ENCODE measurements at regions not wholly inside any gene's neighbourhood (a gene's known extent, or its start where the extent isn't known, plus 50 kb on each side); places are given as distances from the start of the nearest gene placed in this dataset.
"Not testable (repeated sequence)": the region's sequence is repeated elsewhere in the genome, so short reads cannot be mapped to it uniquely, and the experiment has no call there.

DNA sequence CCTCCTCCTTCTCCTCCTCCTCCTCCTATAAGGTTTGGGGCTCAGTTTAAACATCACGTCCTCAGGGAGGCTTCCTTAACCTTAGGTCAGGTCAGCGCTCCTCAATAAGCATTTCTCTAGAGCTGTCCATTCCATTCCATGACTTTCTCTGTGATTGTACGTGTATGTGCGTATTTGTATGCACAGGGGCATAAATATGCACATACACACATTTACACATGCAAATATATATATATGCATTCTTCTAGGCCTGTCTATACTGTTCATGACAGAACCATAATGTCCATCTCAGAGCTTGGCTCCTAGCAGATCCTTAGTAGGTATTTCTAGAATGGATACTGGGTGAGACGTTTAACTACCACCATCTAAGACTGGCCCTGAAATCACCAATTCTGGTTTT, 258.6 kb downstream of the STIM2 start:
- no peak for DNase-seq (ENCODE audit: low read depth, low spot score)

DNA sequence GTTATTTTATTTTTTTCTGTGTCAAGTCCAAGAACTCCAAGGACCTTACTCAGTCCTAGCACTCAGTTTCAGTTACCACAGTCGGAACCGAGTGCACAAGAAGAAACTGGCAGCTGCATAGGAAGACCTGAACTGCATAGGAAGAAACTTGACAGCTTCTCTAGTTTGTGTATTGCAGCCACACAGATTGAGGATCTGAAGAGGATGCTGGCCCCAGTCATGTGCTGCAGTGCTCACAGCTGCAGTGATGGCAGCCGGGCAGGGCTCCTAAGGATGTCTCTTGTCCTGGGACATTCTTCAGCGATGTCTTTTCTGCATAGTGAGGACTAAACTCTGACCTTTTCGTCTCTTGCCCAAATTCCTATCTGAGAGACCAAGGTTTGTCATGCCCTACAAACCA, 261.2 kb downstream of the STIM2 start:
- DNase-seq (ENCODE audit: low read depth, low spot score), result no peak

DNA sequence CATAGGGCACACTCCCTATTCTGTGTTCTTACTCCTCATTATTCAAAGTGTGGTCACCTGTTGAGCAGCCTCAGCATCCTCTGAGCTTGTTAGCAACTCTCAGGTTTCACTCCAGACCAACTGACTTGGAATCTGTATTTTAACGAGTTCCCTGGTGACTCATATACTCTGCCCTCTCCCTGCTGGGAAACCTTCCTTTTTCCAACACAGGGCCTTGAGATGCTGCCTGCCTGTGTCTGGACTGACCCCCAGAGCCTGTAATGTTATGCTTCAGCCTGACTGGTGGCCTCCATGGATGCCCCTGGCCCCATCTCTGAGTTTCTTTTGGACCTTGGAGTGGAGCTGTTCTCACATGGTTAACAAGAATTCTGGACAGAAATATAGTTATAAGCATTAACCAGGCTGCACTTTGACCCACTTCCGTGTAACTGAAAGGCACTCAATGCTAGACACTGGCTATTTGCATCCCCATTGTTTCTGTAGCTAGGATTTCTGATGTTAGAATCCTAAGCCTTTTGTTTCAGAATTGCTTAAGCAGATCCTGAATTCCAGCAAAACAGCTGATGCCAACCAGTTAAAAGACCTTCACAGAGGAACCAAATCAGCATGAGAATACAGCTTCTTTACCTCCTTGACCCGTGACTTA, 262.6 kb downstream of the STIM2 start:
- DNase-seq (ENCODE audit: low read depth, low spot score), result no peak

DNA sequence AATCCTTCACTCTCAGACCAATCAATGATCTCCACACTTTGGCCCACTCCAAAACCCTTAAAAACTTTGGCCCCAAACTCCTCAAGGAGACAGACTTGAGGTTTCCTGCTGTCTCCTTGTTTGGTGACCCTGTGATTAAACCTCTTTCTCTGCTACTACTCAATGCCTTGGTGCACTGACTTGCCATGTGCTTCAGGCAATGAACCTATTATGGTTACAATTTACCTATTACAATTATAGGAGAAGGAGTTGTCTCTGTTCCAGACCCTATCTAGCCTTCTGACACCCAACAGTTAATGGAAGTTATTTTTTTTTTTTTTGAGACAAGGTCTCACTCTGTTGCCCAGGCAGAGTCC, 263.1 kb downstream of the STIM2 start:
- no peak for DNase-seq (ENCODE audit: low read depth, low spot score)

DNA sequence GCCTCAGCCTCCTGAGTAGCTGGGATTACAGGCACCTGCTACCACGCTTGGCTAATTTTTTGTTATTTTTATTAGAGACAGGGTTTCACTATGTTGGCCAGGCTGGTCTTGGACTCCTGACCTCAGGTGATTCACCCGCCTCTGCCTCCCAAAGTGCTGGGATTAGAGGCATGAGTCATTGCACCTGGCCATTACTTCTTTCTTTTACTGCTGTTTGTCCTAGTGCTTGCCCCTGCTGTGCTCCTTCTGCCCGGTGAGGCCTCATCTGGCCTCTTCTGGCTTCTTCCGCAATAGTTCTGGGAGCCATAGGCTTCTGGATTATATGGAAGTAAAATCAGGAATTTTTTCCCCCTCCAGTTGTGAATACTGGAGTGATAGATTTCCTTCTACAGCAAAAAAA, 266.3 kb downstream of the STIM2 start:
- DNase-seq (ENCODE audit: low read depth, low spot score), result not testable (repeated sequence)

DNA sequence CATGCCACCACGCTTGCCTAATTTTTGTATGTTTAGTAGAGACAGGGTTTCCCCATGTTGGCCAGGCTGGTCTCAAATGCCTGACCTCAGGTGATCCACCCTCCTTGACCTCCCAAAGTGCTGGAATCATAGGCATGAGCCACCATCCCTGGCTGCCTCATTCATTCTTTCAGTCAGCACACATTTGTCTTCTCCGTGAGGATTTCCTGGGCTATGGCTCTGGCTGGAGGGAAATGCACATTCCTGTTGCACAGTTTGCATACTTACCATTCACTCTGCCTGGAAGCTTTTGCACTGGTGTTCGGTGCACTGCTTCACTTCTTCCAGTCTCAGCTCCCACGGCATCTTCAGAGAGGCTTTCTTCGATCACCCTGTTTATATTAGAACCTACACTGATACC, 267.8 kb downstream of the STIM2 start:
- no peak for DNase-seq (ENCODE audit: low read depth, low spot score)

DNA sequence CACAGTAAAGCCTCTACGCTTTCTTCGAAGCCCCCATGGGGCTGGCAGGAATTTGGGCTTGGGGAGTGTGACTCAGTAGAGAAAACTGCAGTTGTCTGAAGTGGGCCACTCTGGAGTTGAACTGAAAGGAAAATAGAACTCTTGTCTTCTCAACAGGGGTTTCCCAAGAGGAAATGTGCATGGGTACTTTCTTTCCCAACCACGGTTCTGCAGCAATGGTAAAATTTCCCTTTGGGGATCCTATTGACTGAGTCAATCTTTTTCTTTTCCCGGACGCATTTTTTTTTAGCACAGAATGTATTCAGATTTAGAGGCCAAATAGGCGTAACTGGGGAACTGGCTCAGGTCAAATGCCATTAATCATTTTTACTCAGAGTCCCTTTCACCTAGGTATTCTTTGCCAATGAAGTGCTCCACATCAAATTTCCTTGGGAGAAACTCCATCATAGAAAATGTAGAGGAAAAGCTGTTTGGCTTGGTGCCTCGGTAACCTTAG, 269.3 kb downstream of the STIM2 start:
- DNase-seq (ENCODE audit: low read depth, low spot score), result no peak

DNA sequence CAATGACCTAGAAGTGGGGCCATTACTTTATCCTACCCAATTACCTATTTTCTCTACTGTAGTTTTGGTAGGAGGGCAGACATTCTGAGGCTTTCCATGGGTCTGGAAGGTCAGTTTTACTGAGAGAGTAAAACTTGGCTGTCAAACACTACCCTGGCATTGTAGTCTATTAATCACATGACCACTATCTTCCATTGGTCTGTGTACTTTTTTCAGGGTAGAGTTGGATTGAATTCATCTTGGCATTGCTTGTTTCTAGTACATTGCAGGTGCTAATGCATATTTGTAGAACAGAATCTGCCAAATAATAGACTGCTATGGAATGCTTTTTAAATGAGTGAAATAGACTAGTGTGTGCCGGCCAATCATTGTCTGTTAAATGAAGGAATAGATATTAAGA, 271.9 kb downstream of the STIM2 start:
- no peak for DNase-seq (ENCODE audit: low read depth, low spot score)

DNA sequence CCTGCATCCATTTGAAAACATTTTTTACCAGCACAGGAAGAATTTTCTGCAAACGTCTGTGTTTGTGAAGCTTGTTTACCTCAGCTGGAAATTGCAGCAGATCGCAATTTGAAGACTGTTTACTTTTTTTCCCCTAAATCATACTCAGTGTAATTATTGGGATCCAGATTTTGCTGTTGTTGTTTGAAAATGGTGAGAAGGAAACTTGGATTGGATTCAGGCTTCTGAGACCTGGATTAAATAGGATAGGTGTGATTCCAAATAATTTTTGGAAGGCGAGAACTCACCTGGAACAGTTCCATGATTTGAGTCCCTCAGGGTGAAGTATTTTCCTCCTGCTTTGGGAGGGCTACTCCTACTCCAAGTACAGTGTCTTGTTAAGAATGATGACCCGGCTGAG, 279.8 kb downstream of the STIM2 start:
- DNase-seq (ENCODE audit: low read depth, low spot score), result no peak

DNA sequence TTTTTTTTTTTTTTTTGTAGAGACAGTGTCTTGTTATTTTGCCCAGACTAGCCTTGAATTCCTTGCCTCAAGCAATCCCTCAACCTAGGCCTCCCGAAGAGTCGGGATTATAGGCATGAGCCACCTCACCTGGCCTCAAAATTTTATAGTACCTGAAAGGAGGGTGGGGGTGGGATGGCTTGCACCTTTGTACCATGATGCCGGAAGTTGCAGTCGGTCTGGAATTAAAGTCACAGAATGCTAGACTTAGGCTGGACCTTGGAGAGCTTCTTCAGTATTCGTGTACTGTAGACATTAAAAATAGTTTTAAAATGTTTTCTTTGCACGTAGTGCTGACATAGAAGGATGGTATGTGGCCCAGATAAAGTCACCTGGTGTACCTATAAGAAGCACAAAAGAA, 280.9 kb downstream of the STIM2 start:
- no peak for DNase-seq (ENCODE audit: low read depth, low spot score)

DNA sequence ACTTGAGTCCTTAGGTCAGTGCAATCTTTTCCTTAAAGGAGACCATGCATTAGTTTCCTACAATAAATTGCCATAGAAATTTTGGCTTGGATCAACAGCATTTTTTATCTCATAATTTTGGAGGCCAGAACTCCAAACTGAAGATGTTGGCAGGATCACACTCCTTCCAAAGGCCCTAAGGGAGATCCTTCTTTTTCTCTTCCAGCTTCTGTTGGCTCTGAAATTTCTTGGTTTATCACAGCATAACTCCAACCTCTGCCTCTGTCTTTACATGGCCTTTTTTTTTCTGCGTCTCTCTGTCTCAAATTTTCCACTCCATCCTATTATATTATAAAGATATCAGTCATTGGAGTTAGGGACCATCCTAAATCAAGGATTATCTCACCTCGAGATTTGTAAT, 282.2 kb downstream of the STIM2 start:
- no peak for DNase-seq (ENCODE audit: low read depth, low spot score)

DNA sequence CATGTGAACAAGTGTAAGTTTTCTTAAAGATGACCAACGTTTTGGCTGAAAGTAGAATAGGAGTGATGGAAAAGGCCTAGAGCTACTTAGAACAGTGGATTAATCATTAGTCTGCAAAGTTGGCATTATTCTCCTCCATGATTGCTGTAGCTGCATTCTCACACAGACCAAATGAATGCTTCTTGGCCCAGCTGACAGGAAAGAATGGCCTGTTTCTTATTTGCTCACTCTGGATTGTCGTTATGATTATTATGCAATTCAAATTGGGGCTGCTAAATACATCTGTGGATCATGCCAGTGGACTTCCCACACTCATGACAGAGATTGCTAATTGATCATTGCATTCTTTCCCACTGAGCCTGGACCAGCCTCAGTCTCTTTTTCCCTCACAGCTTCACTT, 285.0 kb downstream of the STIM2 start:
- no peak for DNase-seq (ENCODE audit: low read depth, low spot score)

DNA sequence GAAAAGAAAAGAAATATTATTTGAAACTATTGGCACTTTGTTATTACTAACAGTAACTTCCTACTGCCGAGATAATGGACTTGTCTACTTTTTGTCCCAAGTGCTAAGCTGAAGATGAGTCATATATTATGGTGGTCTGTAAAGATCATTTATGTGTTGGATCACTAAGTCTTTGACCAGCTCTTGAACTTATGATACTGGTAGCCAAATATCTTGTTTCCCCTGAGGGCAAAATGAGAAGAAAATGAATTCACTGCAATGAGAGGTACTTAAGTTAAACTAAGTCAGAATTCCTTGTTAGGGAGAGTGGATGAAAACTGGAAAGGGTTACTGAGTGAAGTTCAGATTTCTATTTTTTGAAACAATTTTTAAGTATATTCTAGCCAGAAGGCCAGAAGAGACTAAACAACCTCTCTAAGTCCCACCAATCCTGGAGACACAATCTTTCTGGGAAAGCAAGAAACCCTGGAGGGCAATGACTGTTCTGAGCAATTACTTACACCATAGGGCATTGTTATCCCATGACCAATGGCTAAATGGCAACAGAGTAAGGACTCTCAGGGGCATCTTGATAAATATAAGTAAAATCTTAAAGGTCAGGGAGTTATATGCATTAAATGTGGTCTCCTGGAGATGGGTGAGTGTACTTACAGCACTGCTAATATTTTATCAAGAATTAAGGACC, 287.7 kb downstream of the STIM2 start:
- no peak for DNase-seq (ENCODE audit: low read depth, low spot score)

DNA sequence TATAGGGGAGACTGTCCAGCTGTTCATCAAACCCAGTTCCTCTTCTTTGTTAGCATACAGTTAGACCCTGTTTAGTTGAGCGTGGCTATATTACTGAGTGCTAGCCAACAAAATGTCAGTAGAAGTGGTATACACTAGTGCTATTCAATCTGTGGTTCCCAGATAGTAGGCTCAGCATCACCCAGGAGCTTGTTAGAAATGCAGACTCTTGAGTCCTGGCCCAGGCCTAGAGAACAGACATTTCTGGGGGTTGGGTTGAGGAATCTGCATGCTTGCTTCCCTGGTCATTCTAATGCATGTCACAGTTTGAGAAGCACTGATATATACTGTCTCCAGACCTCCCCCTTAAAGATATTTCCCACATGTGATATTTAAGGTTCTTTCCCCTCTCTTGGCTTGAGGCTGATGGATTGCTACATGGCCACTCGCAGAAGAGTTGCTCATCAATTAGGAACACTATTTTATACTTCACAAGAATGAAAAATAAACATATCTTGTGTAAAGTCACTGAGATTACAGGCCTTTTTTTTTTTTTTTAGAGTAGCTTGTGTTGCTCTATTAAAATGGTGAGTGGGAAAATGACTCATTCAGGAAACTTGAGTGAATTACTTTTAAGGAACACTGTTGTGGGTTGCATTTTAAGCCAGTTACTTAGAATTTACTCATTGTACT, 289.0 kb downstream of the STIM2 start:
- no peak for DNase-seq (ENCODE audit: low read depth, low spot score)

DNA sequence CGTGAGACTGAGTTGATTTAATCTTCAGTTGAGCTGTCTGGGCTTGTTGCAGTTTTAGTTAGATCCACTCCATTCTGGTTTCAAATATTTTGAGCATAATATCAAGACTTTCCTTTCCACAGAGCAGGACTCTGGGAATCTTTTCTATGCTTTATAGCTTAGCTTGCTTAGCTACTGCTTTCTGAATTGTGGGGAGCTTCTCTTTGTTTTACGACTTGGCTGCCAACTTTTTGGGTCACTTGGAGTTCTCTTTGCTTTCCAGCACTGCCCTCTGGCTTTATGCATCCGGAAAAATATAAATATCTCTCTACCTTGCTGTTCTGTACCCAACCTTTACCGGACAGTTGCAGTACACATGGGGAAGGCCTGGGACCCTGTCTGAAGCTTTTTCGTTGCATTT, 292.1 kb downstream of the STIM2 start:
- DNase-seq (ENCODE audit: low read depth, low spot score), result no peak

DNA sequence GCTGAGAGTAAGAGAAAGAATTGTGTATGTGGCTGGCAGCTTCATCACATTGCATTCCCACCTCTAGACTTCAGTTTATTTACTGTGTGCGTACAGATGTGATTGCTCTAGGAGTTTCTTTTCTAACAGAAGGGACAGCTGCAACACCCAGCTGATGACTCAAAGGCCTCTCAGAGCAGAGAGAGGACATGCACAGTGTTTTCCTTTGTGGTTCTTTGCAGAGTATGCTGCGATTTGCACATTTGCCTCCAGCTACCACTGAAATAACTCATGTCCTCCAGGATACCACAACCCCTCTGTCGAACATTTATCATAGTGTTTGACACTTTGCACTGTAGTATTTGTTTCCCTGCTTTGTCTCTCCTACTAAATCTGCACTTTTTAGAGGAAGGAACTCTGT, 294.1 kb downstream of the STIM2 start:
- no peak for DNase-seq (ENCODE audit: low read depth, low spot score)

DNA sequence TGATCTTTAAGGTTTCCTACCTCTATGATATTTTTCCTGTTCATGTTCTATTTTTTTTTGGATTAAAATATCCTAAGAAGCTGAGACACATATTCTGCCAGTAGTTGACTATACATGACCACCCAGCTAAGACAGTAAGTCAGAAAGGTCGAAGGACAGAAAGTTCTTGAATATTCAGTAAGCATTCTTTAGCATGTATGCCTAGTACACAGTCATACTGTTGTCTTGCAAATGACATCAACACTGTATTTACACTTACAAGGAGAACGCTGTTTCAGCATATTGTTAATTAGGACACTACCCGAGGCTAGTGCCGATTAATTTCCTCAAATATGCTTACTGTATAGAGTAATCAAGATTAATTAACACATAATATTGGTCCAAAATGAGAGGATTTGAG, 300.6 kb downstream of the STIM2 start:
- no peak for DNase-seq (ENCODE audit: low read depth, low spot score)

DNA sequence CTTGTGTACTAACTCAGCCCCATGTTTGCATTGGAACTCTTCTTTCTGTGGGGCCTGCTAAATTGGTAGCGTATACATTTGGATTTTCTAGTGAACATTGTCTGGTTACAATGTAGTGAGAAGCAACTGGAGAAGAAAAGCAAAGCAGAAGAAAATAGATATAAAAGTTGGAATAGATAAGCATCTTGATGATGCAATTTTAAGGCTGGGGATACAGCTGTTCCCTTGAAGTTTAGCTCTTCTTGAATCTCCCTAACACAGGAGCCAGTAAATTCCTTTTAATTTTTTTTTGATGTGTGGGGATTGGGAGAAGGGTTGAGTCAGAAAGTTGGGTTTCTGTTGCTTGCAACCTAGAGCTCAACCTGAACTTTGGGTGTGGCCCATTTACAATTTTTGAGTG, 308.1 kb downstream of the STIM2 start:
- DNase-seq (ENCODE audit: low read depth, low spot score), result no peak

DNA sequence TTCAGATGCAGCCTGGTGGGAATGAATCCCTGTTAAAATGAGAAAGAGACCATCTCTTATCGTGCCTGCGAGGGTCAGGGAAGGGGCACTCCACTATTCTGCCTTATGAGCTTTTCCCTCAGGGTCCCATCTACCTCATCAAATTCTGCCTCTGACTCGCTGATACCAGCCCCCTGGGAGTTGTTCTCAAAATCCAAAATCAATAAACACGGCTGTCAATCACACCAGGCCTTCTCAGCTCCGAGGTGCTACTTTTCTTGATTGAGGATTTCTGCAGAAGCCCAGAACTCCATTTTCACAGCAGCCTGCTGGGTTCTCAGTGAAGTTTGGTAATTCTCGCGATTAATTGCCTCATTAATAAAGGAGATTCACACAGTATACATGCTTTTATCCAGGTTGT, 312.6 kb downstream of the STIM2 start:
- no peak for DNase-seq (ENCODE audit: low read depth, low spot score)

DNA sequence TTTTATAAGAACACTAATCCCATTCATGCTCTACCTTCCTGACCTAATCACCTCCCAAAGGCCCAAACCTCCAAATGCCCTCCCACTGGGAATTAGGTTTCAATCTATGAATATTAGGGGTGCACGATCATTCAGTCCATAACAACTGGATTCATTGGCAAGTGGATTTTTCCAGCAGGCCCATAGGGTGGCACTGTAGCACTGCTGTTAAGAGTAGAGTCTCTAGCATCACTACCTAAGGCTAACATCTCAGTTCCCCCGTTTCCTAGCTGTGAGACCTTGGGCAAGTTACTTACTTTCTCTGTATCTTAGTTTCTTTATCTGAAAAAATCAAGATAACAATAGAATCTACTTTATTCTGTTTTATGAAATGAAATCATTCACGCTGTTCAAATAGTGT, 315.8 kb downstream of the STIM2 start:
- DNase-seq (ENCODE audit: low read depth, low spot score), result no peak

DNA sequence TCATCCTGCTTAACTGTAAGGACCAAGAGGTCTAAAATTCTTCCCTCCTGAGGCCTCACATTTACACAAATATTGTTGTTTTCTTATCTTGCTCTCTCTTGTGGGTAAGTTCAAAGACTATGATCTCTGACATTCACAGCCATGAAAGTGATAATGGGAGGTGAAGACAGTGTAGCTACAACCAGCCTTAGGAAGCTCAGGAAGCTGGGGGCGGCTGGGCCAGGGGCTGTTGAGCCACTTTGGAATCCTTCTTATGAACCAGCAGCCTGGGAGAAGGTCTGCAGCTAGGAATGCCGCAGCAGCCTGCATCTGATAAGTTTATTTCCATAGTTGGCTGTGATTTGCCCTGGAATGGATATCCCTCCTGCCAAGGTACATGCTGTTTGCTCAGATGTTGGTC, 316.2 kb downstream of the STIM2 start:
- DNase-seq (ENCODE audit: low read depth, low spot score), result no peak

DNA sequence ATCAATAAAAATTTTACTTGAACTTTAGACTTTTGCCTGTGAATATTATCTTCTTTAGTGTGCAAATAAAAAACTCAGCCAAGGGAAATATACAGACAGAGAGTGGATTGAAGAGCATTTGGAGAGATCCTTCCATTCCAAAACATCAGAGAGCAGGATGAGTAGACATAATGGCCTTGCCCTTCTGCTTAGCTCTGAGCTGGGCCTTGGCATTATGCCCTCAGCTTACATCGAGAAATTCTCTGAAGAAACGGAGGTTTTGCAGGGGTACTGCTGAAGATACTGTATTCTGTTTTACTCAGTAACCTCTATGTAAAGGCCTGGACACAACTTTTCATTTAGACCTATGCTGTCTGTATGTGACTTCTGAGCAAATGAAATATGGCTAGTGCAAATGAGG, 317.4 kb downstream of the STIM2 start:
- DNase-seq (ENCODE audit: low read depth, low spot score), result no peak

DNA sequence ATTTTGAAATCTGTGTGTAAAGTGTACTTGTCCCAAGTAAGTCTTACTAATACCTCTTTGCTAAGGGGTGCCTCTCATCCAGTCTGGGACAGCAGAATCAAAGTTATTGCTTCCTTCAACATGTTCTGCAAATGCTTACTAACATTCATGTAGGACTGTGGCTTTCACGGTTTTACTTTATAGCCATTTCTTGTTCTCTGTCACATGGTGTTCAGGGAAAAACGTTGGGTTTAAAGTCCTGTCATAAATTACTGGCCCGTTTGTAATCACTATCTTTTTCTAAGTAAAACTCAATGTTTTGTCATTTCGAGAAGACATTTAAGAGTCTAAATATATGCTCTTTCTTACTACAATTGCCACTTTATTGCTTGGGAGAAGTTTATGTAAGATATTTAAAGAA, 321.1 kb downstream of the STIM2 start:
- no peak for DNase-seq (ENCODE audit: low read depth, low spot score)

Data from pulmonary artery endothelial cell (primary cell).